Mucosa of stomach (tissue), 1 donor: ENCODE measurements at regions not wholly inside any gene's neighbourhood (a gene's known extent, or its start where the extent isn't known, plus 50 kb on each side); places are given as distances from the start of the nearest gene placed in this dataset.
"Not testable (repeated sequence)": the region's sequence is repeated elsewhere in the genome, so short reads cannot be mapped to it uniquely, and the experiment has no call there.

ENCODE experiments used
- H3K27me3 ChIP-seq: one replicate; pipeline ENCODE4 v1.7.0; 2013; ENCODE audit warnings: mild to moderate bottlenecking, low read length; ENCODE audit not compliant: control insufficient read depth, insufficient read depth
- H3K36me3 ChIP-seq: one replicate; pipeline ENCODE4 v1.7.0; 2013; ENCODE audit warnings: low read length; ENCODE audit not compliant: control insufficient read depth, insufficient read depth
- H3K4me1 ChIP-seq: one replicate; pipeline ENCODE4 v1.7.0; 2013; ENCODE audit warnings: mild to moderate bottlenecking, low read length; ENCODE audit not compliant: control insufficient read depth, insufficient read depth
- H3K4me3 ChIP-seq: one replicate; pipeline ENCODE4 v1.7.0; 2013; ENCODE audit warnings: low read length
- H3K9ac ChIP-seq: one replicate; pipeline ENCODE4 v1.7.0; 2013; ENCODE audit warnings: mild to moderate bottlenecking, low read length, moderate library complexity
- H3K9me3 ChIP-seq: one replicate; pipeline ENCODE4 v1.7.0; 2013; ENCODE audit warnings: mild to moderate bottlenecking, low read length, moderate library complexity; ENCODE audit not compliant: control insufficient read depth
- donor health status: Pancreatic carcinoma.

DNA sequence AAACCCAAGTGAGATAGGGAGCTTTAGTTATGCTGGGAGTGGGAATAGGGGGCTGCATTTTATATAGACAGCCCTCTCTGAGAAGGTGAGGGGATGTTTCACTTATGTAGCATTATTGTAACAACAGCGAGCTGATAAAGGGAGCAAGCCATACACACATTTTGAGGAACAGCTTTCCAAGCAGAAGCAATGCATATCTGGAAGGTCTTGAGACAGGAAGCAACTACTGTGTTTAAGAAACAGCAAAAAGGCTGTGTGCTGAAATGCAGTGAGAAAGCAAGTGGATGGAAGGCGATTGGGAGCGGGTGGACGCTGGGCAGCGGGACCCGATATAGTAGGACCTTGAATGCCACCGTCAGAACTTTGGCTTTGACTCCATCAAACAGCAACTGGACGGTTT lies 155.9 kb upstream of the TBL1XR1 start:
- no peaks in the 10 kb centered on the region for H3K9me3 ChIP-seq
- no peak overlapping the region for H3K4me3 ChIP-seq
- no peaks in the 10 kb centered on the region for H3K36me3 ChIP-seq
- H3K4me1 ChIP-seq, result peaks cover 54% of the 10 kb centered on the region
- H3K27me3 ChIP-seq, result no peaks in the 10 kb centered on the region
- no peak overlapping the region for H3K9ac ChIP-seq

- not testable (repeated sequence) for H3K4me3 ChIP-seq, H3K9me3 ChIP-seq, H3K36me3 ChIP-seq, H3K9ac ChIP-seq, H3K27me3 ChIP-seq
- peaks cover 62% of the 10 kb centered on the region for H3K4me1 ChIP-seq
Observed at GRCh38 chr3:177353879-177354278, 156.6 kb upstream of the TBL1XR1 start.

GRCh38 chr3:177354466-177354865 lies 157.2 kb upstream of the TBL1XR1 start:
- H3K9ac ChIP-seq, result no peak overlapping the region
- H3K4me1 ChIP-seq, result peaks cover 67% of the 10 kb centered on the region
- no peaks in the 10 kb centered on the region for H3K36me3 ChIP-seq
- H3K27me3 ChIP-seq, result no peaks in the 10 kb centered on the region
- no peak overlapping the region for H3K4me3 ChIP-seq
- H3K9me3 ChIP-seq, result no peaks in the 10 kb centered on the region

DNA sequence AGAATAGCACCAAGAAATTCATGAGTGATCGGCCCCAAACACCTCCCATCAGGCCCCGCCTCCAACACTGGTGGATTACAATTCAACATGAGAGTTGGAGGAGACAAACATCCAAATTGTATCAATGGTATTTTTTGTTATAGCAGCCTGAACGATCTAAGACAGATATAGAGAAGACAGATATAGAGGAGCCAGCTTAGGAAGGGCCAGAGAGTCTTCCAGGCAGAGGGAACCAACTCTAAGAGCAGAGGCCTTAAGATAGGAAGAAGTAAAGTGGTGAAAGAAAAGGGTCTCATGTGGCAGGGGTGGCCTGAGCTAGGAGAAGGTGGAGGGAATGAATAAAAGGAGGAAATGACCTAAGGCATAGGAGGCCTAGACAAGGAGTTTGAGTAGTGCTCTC lies 158.8 kb upstream of the TBL1XR1 start:
- no peak overlapping the region for H3K9ac ChIP-seq
- no peaks in the 10 kb centered on the region for H3K9me3 ChIP-seq
- H3K36me3 ChIP-seq, result no peaks in the 10 kb centered on the region
- peaks cover 64% of the 10 kb centered on the region for H3K4me1 ChIP-seq
- no peaks in the 10 kb centered on the region for H3K27me3 ChIP-seq
- H3K4me3 ChIP-seq, result no peak overlapping the region

DNA sequence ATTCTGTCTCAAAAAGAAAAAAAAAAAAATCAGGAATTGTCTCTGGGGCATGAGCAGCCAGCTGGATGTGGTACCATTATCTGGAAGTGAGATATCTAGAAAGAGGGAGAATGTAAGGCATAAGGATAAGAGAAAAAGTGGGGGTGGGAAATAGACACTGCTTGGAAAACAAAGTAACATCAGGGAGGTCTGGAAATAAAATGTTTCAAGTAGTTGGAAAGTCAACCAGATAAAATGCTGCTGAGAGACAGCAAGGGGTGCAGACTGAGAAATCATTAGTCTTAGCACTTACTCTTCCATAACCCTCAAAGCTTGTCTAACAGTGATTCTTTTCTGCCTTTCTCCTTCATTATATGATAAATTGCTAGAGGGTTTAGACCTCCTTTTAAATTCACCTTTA lies 159.7 kb upstream of the TBL1XR1 start:
- Histone ChIP-seq H3K4me1 (peaks cover 61% of the 10 kb centered on the region), H3K27me3 (no peaks in the 10 kb centered on the region), H3K9me3 (no peaks in the 10 kb centered on the region), H3K4me3 (no peak overlapping the region), H3K36me3 (no peaks in the 10 kb centered on the region), H3K9ac (peak overlapping the region; percentile 36)

DNA sequence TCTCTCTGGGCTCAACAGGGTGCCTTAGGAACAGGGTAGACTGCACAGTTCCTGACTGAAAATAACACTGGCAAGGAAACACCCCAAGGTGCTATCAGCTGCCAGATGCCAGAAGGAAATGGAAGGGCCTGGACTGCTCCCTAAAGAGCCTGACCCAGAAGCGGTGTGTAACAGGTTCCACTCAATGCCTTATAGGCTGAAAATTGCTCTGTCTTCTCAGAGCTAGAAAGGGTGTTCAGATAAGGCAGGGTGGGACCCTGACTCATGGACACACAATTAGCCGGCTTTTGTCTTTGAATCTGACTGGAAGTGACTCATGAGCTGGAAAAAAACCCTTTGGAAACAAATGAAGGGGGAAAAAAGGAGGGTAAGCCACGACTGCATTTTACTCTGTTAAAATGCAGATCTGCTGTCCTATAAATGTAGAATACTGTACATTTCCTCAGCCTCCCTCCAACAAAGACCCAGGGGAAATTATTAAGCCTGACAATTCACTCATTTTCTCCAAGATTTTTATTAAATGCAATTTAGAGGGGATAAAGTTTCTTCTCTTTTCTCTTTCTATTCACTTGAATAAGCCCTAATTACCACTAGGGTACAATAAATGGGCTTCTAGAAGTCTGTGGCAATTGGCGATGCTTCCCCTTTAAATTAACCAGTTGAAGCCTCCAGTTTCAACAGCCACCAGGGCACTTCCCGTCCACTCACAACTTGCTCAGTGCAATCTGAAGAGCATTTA lies 160.2 kb upstream of the TBL1XR1 start:
- Histone ChIP-seq H3K36me3 (no peaks in the 10 kb centered on the region), H3K9me3 (no peaks in the 10 kb centered on the region), H3K4me3 (no peak overlapping the region), H3K4me1 (peaks cover 62% of the 10 kb centered on the region), H3K27me3 (no peaks in the 10 kb centered on the region), H3K9ac (peak overlapping the region; percentile 36)

GRCh38 chr3:177358091-177358976 lies 161.1 kb upstream of the TBL1XR1 start:
- Histone ChIP-seq H3K4me1 (peaks cover 67% of the 10 kb centered on the region), H3K9ac (peak overlapping the region; percentile 36), H3K4me3 (no peak overlapping the region), H3K27me3 (no peaks in the 10 kb centered on the region), H3K36me3 (no peaks in the 10 kb centered on the region), H3K9me3 (no peaks in the 10 kb centered on the region)

- peak overlapping the region; percentile 1 for H3K4me3 ChIP-seq
- H3K9ac ChIP-seq, result peak overlapping the region; percentile 60
- no peaks in the 10 kb centered on the region for H3K27me3 ChIP-seq
- peaks cover 67% of the 10 kb centered on the region for H3K4me1 ChIP-seq
- no peaks in the 10 kb centered on the region for H3K36me3 ChIP-seq
- no peaks in the 10 kb centered on the region for H3K9me3 ChIP-seq
Observed at GRCh38 chr3:177358977-177359592, 161.8 kb upstream of the TBL1XR1 start.

DNA sequence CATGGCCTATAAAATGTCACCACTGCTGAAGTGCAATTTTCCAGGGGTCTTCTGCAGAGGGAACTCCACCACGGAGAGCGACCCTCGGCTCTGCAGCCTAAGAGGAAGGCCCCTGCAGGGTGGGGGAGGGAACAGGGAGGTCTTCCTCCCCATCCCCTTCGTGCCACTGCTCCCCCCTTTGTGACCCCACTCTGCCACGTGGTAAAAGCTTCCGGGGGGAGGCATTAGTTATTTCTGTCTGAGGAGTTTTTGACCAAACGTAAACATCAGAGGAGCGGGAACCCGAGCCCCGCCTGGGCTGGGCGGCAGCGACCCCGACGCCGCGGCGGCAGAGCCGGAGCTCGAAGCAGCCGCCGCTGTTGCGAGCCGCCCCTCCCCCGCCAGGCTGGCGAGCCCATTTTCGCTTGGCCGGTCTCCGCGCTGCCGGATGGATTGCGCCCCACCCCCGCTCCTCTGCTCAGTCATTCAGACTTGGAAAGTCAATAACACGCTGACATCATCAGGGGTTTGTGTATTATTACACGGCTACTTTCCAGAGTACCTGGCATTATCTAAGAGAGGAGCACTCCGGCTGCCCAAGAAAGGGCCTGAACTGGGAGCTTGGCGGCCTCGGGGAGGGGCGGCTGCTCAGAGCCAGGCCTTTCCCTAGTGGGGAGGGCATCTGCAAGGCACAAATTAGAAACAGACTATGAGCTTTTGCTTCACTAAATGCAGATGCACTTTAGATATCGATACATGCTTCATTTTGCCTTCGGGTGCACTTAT lies 162.5 kb upstream of the TBL1XR1 start:
- Histone ChIP-seq H3K27me3 (no peaks in the 10 kb centered on the region), H3K36me3 (no peaks in the 10 kb centered on the region), H3K4me1 (peaks cover 64% of the 10 kb centered on the region), H3K9ac (peak overlapping the region; percentile 80), H3K4me3 (peak overlapping the region; percentile 65), H3K9me3 (no peaks in the 10 kb centered on the region)

- no peaks in the 10 kb centered on the region for H3K27me3 ChIP-seq
- no peaks in the 10 kb centered on the region for H3K9me3 ChIP-seq
- no peaks in the 10 kb centered on the region for H3K36me3 ChIP-seq
- no peak overlapping the region for H3K9ac ChIP-seq
- H3K4me3 ChIP-seq, result no peak overlapping the region
- peaks cover 57% of the 10 kb centered on the region for H3K4me1 ChIP-seq
Observed at GRCh38 chr3:177361081-177361938, 164.0 kb upstream of the TBL1XR1 start.

DNA sequence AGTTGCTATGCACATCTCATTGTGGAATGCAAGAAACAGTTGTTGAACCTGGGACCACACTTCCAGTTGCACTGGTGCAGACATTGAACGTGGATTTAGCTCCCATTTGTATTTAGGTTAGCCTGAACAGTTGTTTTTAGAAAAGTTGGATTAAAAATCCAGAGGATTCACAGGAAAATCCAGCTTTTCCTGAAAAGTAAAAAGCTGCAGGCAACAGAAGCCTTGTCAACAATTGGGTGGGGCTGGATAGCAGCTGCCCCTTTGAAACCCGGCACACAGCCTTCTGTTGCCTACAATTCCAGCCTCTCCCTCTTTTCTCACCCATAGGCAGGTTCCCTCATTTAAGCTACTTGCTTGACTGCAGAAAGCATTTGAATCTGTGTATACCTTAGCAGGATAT lies 165.3 kb upstream of the TBL1XR1 start:
- no peaks in the 10 kb centered on the region for H3K36me3 ChIP-seq
- no peaks in the 10 kb centered on the region for H3K9me3 ChIP-seq
- no peak overlapping the region for H3K9ac ChIP-seq
- H3K4me3 ChIP-seq, result no peak overlapping the region
- no peaks in the 10 kb centered on the region for H3K27me3 ChIP-seq
- H3K4me1 ChIP-seq, result peaks cover 44% of the 10 kb centered on the region
